HepG2 (cell line): ENCODE measurements at regions not wholly inside any gene's neighbourhood (a gene's known extent, or its start where the extent isn't known, plus 50 kb on each side); places are given as distances from the start of the nearest gene placed in this dataset.

Source experiments
- DPF2 ChIP-seq: sonication (generic); formaldehyde crosslinking; IDR thresholded peaks from 2 replicates; pipeline ENCODE4 v1.4.0; 2020; ENCODE audit warnings: mild to moderate bottlenecking, low read depth, missing genetic modification reagents, borderline replicate concordance
- POLR2AphosphoS5 ChIP-seq: IDR thresholded peaks from 2 replicates; pipeline ENCODE4 v1.6.1; 2012; ENCODE audit warnings: low read depth, low read length

GRCh38 chr5:54669285-54669684 lies 151.7 kb downstream of the SNX18 start:
- no peak for TF ChIP-seq POLR2AphosphoS5
- no peak for TF ChIP-seq DPF2 (CRISPR knock-in tag)
